GM23248 (cell line): ENCODE measurements at regions not wholly inside any gene's neighbourhood (a gene's known extent, or its start where the extent isn't known, plus 50 kb on each side); places are given as distances from the start of the nearest gene placed in this dataset.

Experiments used
- DNase-seq: peaks from one replicate; pipeline ENCODE4 v3.0.0-alpha.2; 2015
- H2AFZ ChIP-seq: fragments of 200-600 bp; sonication (generic); 2 replicates; pipeline ENCODE4 v1.6.1; 2016; ENCODE audit warnings: antibody characterized with exemption
- H3F3A ChIP-seq: fragments of 200-600 bp; sonication (generic); 2 replicates; pipeline ENCODE4 v1.6.1; 2016; ENCODE audit warnings: mild to moderate bottlenecking, antibody characterized with exemption, mixed run types; ENCODE audit not compliant: insufficient read depth
- H3K27ac ChIP-seq: fragments of 200-600 bp; sonication (generic); 2 replicates; pipeline ENCODE4 v1.5.1; 2016; ENCODE audit warnings: mild to moderate bottlenecking
- H3K27me3 ChIP-seq: fragments of 200-600 bp; sonication (generic); replicated peaks from 2 replicates; pipeline ENCODE4 v1.6.1; 2016; ENCODE audit warnings: mild to moderate bottlenecking; ENCODE audit not compliant: insufficient read depth
- H3K36me3 ChIP-seq: fragments of 200-600 bp; sonication (generic); 2 replicates; pipeline ENCODE4 v1.6.1; 2016; ENCODE audit warnings: low read depth, mild to moderate bottlenecking
- H3K4me1 ChIP-seq: fragments of 200-600 bp; sonication (generic); 2 replicates; pipeline ENCODE4 v1.6.1; 2016; ENCODE audit warnings: mild to moderate bottlenecking; ENCODE audit not compliant: insufficient read depth
- H3K4me2 ChIP-seq: fragments of 200-600 bp; sonication (generic); one replicate; pipeline ENCODE4 v1.6.1; 2016; ENCODE audit warnings: mild to moderate bottlenecking; ENCODE audit not compliant: unreplicated experiment
- H3K4me3 ChIP-seq: fragments of 200-600 bp; sonication (generic); 2 replicates; pipeline ENCODE4 v1.5.1; 2016; ENCODE audit warnings: mild to moderate bottlenecking
- H3K79me2 ChIP-seq: fragments of 200-600 bp; sonication (generic); 2 replicates; pipeline ENCODE4 v1.6.1; 2016; ENCODE audit warnings: mild to moderate bottlenecking; ENCODE audit not compliant: insufficient read depth
- H3K9ac ChIP-seq: fragments of 200-600 bp; sonication (generic); 2 replicates; pipeline ENCODE4 v1.6.1; 2016; ENCODE audit warnings: mild to moderate bottlenecking
- H3K9me2 ChIP-seq: fragments of 200-600 bp; sonication (generic); 2 replicates; pipeline ENCODE4 v1.6.1; 2016; ENCODE audit warnings: mixed run types, mild to moderate bottlenecking, moderate library complexity; ENCODE audit not compliant: insufficient read depth
- H3K9me3 ChIP-seq: fragments of 200-600 bp; sonication (generic); one replicate; pipeline ENCODE4 v1.6.1; 2017; ENCODE audit warnings: low read depth
- H4K20me1 ChIP-seq: fragments of 200-600 bp; sonication (generic); 2 replicates; pipeline ENCODE4 v1.6.0; 2016; ENCODE audit not compliant: insufficient read depth
- EZH2 ChIP-seq: fragments of 200-600 bp; sonication (generic); IDR thresholded peaks from 2 replicates; pipeline ENCODE4 v1.6.1; 2018; ENCODE audit warnings: antibody characterized with exemption, mild to moderate bottlenecking; ENCODE audit not compliant: insufficient read depth, poor library complexity, severe bottlenecking
- EZH2phosphoT487 ChIP-seq: fragments of 200-600 bp; sonication (generic); IDR thresholded peaks from 2 replicates; pipeline ENCODE4 v1.6.1; 2018; ENCODE audit warnings: antibody characterized with exemption, moderate library complexity, mild to moderate bottlenecking, low read depth; ENCODE audit not compliant: insufficient read depth
- WGBS, 2 experiments: methylation state at CpG; one replicate each; pipeline ENCODE4 v1.1.6; 2015 to 2017; ENCODE audit warnings: low lambda C conversion rate in 2 of 2, low coverage in 1 of 2; ENCODE audit errors: missing lambda C conversion rate in 2 of 2; 5-methylcytosine and 5-hydroxymethylcytosine counted together
- in situ Hi-C: fragments of 300-500 bp; cut with MboI; formaldehyde crosslinking; loops from 2 replicates; pipeline ENCODE4 v1.15.0; 2020

GRCh38 chr1:38178216-38178615 lies 131.6 kb upstream of the POU3F1 start:
- no peak for DNase-seq
- no peak overlapping the region for H3K27ac ChIP-seq
- no peaks in the 10 kb centered on the region for H3K79me2 ChIP-seq
- no peaks in the 10 kb centered on the region for H3K9me2 ChIP-seq
- TF ChIP-seq EZH2phosphoT487 (no peak), EZH2 (no peak)
- no peaks in the 10 kb centered on the region for H4K20me1 ChIP-seq
- H3K9me3 ChIP-seq: no peaks in the 10 kb centered on the region
- WGBS, 2 experiments: 29 to 30% methylated on average over 6 of the region's 6 CpGs
- H3F3A ChIP-seq: no peaks in the 10 kb centered on the region
- H3K9ac ChIP-seq: no peak overlapping the region
- no peak overlapping the region for H3K4me3 ChIP-seq
- H3K27me3 ChIP-seq: no peaks in the 10 kb centered on the region
- H3K36me3 ChIP-seq: no peaks in the 10 kb centered on the region
- no peaks in the 10 kb centered on the region for H3K4me1 ChIP-seq
- in situ Hi-C loops: no loop called here
- H3K4me2 ChIP-seq: no peak overlapping the region
- no peak overlapping the region for H2AFZ ChIP-seq

DNA sequence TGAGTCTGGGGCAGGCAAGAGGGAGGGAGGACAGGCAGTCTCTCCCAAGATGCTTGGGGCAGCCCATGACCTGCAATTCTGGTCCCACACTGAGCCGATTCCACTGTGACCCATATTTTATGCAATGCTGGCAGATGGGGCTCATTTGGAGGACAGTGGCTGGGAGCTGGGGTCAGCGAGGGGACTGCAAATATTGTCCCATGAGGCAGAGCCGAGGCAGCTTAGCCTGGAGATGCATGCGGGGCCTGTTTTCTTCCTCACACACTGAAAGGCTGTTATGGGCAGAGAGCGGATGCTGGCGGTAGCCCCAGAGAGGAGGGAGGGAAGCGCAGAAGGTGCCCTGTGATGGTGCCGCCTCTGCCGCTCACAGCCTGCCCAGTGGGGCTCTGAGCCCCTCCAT lies 128.5 kb upstream of the POU3F1 start:
- Histone ChIP-seq H3K79me2 (no peaks in the 10 kb centered on the region), H3K4me3 (no peak overlapping the region), H3K27me3 (no peaks in the 10 kb centered on the region), H2AFZ (no peak overlapping the region), H3K9me2 (no peaks in the 10 kb centered on the region), H3K4me2 (no peak overlapping the region), H3K36me3 (no peaks in the 10 kb centered on the region), H3K9ac (no peak overlapping the region), H3K27ac (no peak overlapping the region), H3F3A (no peaks in the 10 kb centered on the region), H4K20me1 (no peaks in the 10 kb centered on the region), H3K9me3 (no peaks in the 10 kb centered on the region), H3K4me1 (no peaks in the 10 kb centered on the region)
- in situ Hi-C loops: no loop called here
- WGBS, 2 experiments: 40 to 51% methylated on average over 7 to 9 of the region's 9 CpGs
- no peak for DNase-seq
- TF ChIP-seq EZH2 (no peak), EZH2phosphoT487 (no peak)

- Histone ChIP-seq H3K36me3 (no peaks in the 10 kb centered on the region), H3K4me3 (no peak overlapping the region), H3K9ac (no peak overlapping the region), H2AFZ (no peak overlapping the region), H4K20me1 (no peaks in the 10 kb centered on the region), H3K79me2 (no peaks in the 10 kb centered on the region), H3K27ac (no peak overlapping the region), H3K27me3 (no peaks in the 10 kb centered on the region), H3K9me2 (no peaks in the 10 kb centered on the region), H3K9me3 (no peaks in the 10 kb centered on the region), H3K4me2 (no peak overlapping the region), H3K4me1 (no peaks in the 10 kb centered on the region), H3F3A (no peaks in the 10 kb centered on the region)
- TF ChIP-seq EZH2phosphoT487 (no peak), EZH2 (no peak)
- in situ Hi-C loops: no loop called here
- 20 to 22% methylated on average over 5 of the region's 5 CpGs for WGBS, 2 experiments
- no peak for DNase-seq
Observed at GRCh38 chr1:38173848-38174247, 127.3 kb upstream of the POU3F1 start.

DNA sequence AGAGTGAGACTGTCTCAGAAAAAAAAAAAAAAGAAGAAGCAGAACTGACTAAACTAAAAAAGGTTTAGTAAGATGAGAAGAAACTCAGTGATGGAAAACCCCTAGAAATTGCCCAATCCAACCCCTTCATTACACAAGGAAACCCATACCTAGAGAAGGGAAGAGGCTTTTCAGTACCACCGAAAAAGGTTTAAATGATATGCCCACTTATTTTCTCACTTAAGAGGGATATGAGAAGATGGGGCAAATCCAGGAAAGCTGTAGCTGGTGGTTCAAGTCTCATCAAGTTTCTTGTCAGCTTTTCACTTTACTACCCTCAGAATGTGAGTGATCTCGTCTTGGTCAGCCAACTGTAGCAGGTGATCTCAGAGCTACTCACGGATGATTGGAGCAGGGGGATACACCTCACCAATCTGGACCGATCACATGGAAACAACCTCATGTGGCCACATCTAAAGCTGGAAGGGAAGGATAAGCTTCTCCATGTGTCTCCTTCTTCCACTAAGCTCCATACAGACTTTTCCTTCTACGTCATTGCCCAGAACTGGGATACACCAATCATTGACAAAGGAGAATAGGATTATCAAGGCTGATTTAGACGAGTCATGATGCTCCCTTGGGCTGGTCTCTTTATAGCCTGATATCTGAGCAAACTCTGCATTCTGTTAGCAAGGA lies 126.7 kb upstream of the POU3F1 start:
- in situ Hi-C loops: no loop called here
- Histone ChIP-seq H3K36me3 (no peaks in the 10 kb centered on the region), H4K20me1 (no peaks in the 10 kb centered on the region), H3K4me3 (no peak overlapping the region), H3K27me3 (no peaks in the 10 kb centered on the region), H3K27ac (no peak overlapping the region), H3K9ac (no peak overlapping the region), H3K4me1 (no peaks in the 10 kb centered on the region), H3K9me3 (no peaks in the 10 kb centered on the region), H3F3A (no peaks in the 10 kb centered on the region), H3K79me2 (no peaks in the 10 kb centered on the region), H2AFZ (no peak overlapping the region), H3K4me2 (no peak overlapping the region), H3K9me2 (no peaks in the 10 kb centered on the region)
- 25 to 28% methylated on average over 6 of the region's 6 CpGs for WGBS, 2 experiments
- TF ChIP-seq EZH2 (no peak), EZH2phosphoT487 (no peak)
- DNase-seq: no peak

DNA sequence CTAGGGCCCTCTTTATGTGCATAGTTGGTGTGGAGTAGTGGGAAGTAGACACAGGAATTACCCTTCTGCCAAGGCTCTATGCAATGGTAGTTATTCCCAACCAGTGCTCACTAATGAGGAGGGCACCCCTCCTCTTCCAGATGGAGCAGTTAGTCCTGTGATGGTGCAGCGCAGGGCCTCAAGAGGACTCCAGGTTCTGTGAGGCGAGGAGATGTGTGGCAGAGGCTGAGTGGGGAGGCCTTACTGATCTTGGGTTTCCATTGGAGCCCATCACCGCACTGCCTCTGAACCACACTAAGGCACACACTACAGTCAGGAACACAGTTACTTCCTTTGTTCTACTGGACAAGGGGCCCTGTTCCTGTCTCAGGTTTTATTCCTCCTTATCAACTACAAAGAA lies 122.5 kb upstream of the POU3F1 start:
- Histone ChIP-seq H3K27me3 (no peaks in the 10 kb centered on the region), H4K20me1 (no peaks in the 10 kb centered on the region), H3F3A (no peaks in the 10 kb centered on the region), H3K4me1 (no peaks in the 10 kb centered on the region), H3K4me3 (no peak overlapping the region), H3K36me3 (no peaks in the 10 kb centered on the region), H3K9ac (no peak overlapping the region), H3K4me2 (no peak overlapping the region), H2AFZ (no peak overlapping the region), H3K27ac (no peak overlapping the region), H3K9me2 (no peaks in the 10 kb centered on the region), H3K9me3 (no peaks in the 10 kb centered on the region), H3K79me2 (no peaks in the 10 kb centered on the region)
- 44 to 47% methylated on average over 3 of the region's 3 CpGs for WGBS, 2 experiments
- TF ChIP-seq EZH2phosphoT487: no peak
- TF ChIP-seq EZH2: no peak
- DNase-seq: no peak
- in situ Hi-C loops: no loop called here
